ENCODE measurements at regions not wholly inside any gene's neighbourhood (a gene's known extent, or its start where the extent isn't known, plus 50 kb on each side); places are given as distances from the start of the nearest gene placed in this dataset.

- TF ChIP-seq ZNF114 (CRISPR knock-in tag; IDR thresholded peaks at IDR 0.05) (no peak), REST (IDR thresholded peaks at IDR 0.05; ENCODE audit: unreplicated experiment) (no peak), ETS1 (IDR thresholded peaks at IDR 0.05) (no peak)
Observed at GRCh38 chr10:42995537-42995936, 81.3 kb upstream of the RET start (continued).

GRCh38 chr10:42996588-42996987 lies 80.3 kb upstream of the RET start:
- Histone ChIP-seq H3K27ac (ENCODE audit: low read depth) (no peak overlapping the region), H3K36me3 (ENCODE audit: insufficient read depth) (no peaks in the 10 kb centered on the region), H4K20me1 (replicated peaks; ENCODE audit: insufficient read depth) (no peaks in the 10 kb centered on the region), H3K4me1 (ENCODE audit: insufficient read depth) (no peaks in the 10 kb centered on the region), H3K79me2 (replicated peaks; ENCODE audit: insufficient read depth) (no peaks in the 10 kb centered on the region), H3F3A (replicated peaks; ENCODE audit: low read depth) (no peaks in the 10 kb centered on the region), H3K27me3 (ENCODE audit: insufficient read depth) (no peaks in the 10 kb centered on the region), H3K9me2 (ENCODE audit: insufficient read depth) (0 out of 2 replicates have a peak, but pooled peaks cover 6% of the 10 kb centered on the region), H3K4me3 (no peak overlapping the region), H3K4me2 (no peak overlapping the region), H2AFZ (no peak overlapping the region)
- Mint-ChIP-seq H3K4me1 (peaks cover 3% of the 10 kb centered on the region; the same call in 2 of the 3 replicates), H3K27me3 (ENCODE audit: insufficient read depth, low read depth, poor library complexity) (peaks cover 1% of the 10 kb centered on the region), H3K27ac (no peak overlapping the region), H3K4me3 (no peak overlapping the region), H3K9me3 (no peaks in the 10 kb centered on the region; the same call in 2 of the 3 replicates), H3K36me3 (ENCODE audit: low read depth) (no peaks in the 10 kb centered on the region; the same call in 2 of the 3 replicates)
- no peak for ATAC-seq
- TF ChIP-seq POLR2AphosphoS5 (IDR thresholded peaks at IDR 0.05; ENCODE audit: low read depth) = no peak
- TF ChIP-seq CTCF (conservative IDR thresholded peaks at IDR 0.05; ENCODE audit: low read depth in 2 of 2) = no peak
- TF ChIP-seq ZNF331 (CRISPR knock-in tag; IDR thresholded peaks at IDR 0.05; ENCODE audit: low read depth) = no peak
- TF ChIP-seq STAT1 (IDR thresholded peaks at IDR 0.05; ENCODE audit: unreplicated experiment) = no peak
- TF ChIP-seq EZH2 (IDR thresholded peaks at IDR 0.05; ENCODE audit: low read depth, unreplicated experiment) = no peak
- DNase-seq (ENCODE audit: low spot score) = no peak
